ENCODE measurements at regions not wholly inside any gene's neighbourhood (a gene's known extent, or its start where the extent isn't known, plus 50 kb on each side); places are given as distances from the start of the nearest gene placed in this dataset.

- ATAC-seq (no peak), DNase-seq (no peak)
- Histone ChIP-seq H3K4me1 (no peaks in the 10 kb centered on the region), H3K36me3 (no peaks in the 10 kb centered on the region), H3K9me3 (no peaks in the 10 kb centered on the region), H3K4me3 (no peak overlapping the region), H3K27ac (no peak overlapping the region), H3K27me3 (peaks cover 0 to 73% of the 10 kb centered on the region in 2 donors)
- TF ChIP-seq CTCF (IDR thresholded peaks at IDR 0.05), result no peak
- intact Hi-C loops (cut with DNase I), result no loop called here
These were observed 98.0 kb upstream of the GPR26 start for GRCh38 chr10:123567984-123568739.

GRCh38 chr10:123568751-123569150, 97.4 kb upstream of the GPR26 start:
- peaks cover 0 to 76% of the 10 kb centered on the region in 2 donors for H3K27me3 ChIP-seq
- no peak for ATAC-seq
- no peak overlapping the region for H3K27ac ChIP-seq
- intact Hi-C loops (cut with DNase I), result no loop called here
- H3K36me3 ChIP-seq, result no peaks in the 10 kb centered on the region
- no peak overlapping the region for H3K4me3 ChIP-seq
- DNase-seq, result no peak
- no peak for TF ChIP-seq CTCF (IDR thresholded peaks at IDR 0.05)
- no peaks in the 10 kb centered on the region for H3K4me1 ChIP-seq
- no peaks in the 10 kb centered on the region for H3K9me3 ChIP-seq

GRCh38 chr10:123569436-123570035, 96.6 kb upstream of the GPR26 start:
- DNase-seq (no peak), ATAC-seq (no peak)
- peaks cover 0 to 82% of the 10 kb centered on the region in 2 donors for H3K27me3 ChIP-seq
- H3K36me3 ChIP-seq, result no peaks in the 10 kb centered on the region
- no peak for TF ChIP-seq CTCF (IDR thresholded peaks at IDR 0.05)
- intact Hi-C loops (cut with DNase I), result no loop called here
- H3K27ac ChIP-seq, result no peak overlapping the region
- H3K4me1 ChIP-seq, result no peaks in the 10 kb centered on the region
- no peak overlapping the region for H3K4me3 ChIP-seq
- H3K9me3 ChIP-seq, result no peaks in the 10 kb centered on the region

- Histone ChIP-seq H3K36me3 (no peaks in the 10 kb centered on the region), H3K4me3 (no peak overlapping the region), H3K9me3 (no peaks in the 10 kb centered on the region), H3K27ac (no peak overlapping the region), H3K27me3 (peaks cover 0 to 82% of the 10 kb centered on the region in 2 donors), H3K4me1 (no peaks in the 10 kb centered on the region)
- ATAC-seq, result no peak
- intact Hi-C loops (cut with DNase I), result no loop called here
- DNase-seq, result no peak
- TF ChIP-seq CTCF (IDR thresholded peaks at IDR 0.05), result no peak
These were observed 95.9 kb upstream of the GPR26 start for GRCh38 chr10:123570051-123570897.

Measured in left lung (tissue), 4 donors.